ENCODE measurements at regions not wholly inside any gene's neighbourhood (a gene's known extent, or its start where the extent isn't known, plus 50 kb on each side); places are given as distances from the start of the nearest gene placed in this dataset.

GRCh38 chr3:120503727-120504616 is 53.2 kb upstream of the FSTL1 start:
- Mint-ChIP-seq H3K27me3 (no peaks in the 10 kb centered on the region), H3K9me3 (ENCODE audit: low read depth) (peaks cover 7% of the 10 kb centered on the region), H3K27ac (no peak overlapping the region), H3K36me3 (ENCODE audit: insufficient read depth) (peaks cover under 1% of the 10 kb centered on the region), H3K4me1 (ENCODE audit: low read depth) (no peaks in the 10 kb centered on the region), H3K4me3 (ENCODE audit: low read depth) (no peak overlapping the region)
- no peak for DNase-seq (ENCODE audit: low spot score, unreplicated experiment)
- TF ChIP-seq CTCF (IDR thresholded peaks at IDR 0.05; ENCODE audit: unreplicated experiment): no peak

GRCh38 chr3:120502116-120502515 is 51.3 kb upstream of the FSTL1 start:
- Mint-ChIP-seq H3K27me3 (no peaks in the 10 kb centered on the region), H3K27ac (no peak overlapping the region), H3K4me1 (ENCODE audit: low read depth) (no peaks in the 10 kb centered on the region), H3K36me3 (ENCODE audit: insufficient read depth) (no peaks in the 10 kb centered on the region), H3K9me3 (ENCODE audit: low read depth) (no peaks in the 10 kb centered on the region), H3K4me3 (ENCODE audit: low read depth) (no peak overlapping the region)
- no peak for TF ChIP-seq CTCF (IDR thresholded peaks at IDR 0.05; ENCODE audit: unreplicated experiment)
- DNase-seq (ENCODE audit: low spot score, unreplicated experiment): no peak
